Heart left ventricle (tissue), 13 donors: ENCODE measurements at regions not wholly inside any gene's neighbourhood (a gene's known extent, or its start where the extent isn't known, plus 50 kb on each side); places are given as distances from the start of the nearest gene placed in this dataset.

Experiments used
- CTCF ChIP-seq, 12 donors: fragments of 200-600 bp; sonication (generic) in 4 of 12; IDR thresholded peaks; one replicate each; pipeline versions ENCODE4 v1.5.0 to v1.8.0; 2018 to 2022; ENCODE audit warnings: antibody characterized with exemption in 12 of 12, mild to moderate bottlenecking in 5 of 12
- POLR2A ChIP-seq, 2 donors: fragments of 450-650 bp; IDR thresholded peaks; one replicate each; pipeline ENCODE4 v1.6.1; 2017; ENCODE audit warnings: antibody characterized with exemption in 2 of 2, mild to moderate bottlenecking in 2 of 2, moderate library complexity in 2 of 2
- donor health status: ischemic (EF 13 %, LVEDD 7.1; RV severe dilation, severe dysfunction).
- donor health status: DM: no; HTN: yes; CAD: no.
- donor health status: DM: no; HTN: no; CAD: no.
- donor health status: ischemic (EF 25% LVEDD 6.9; RV normal size, moderate dysfunction).
- donor health status: ischemic (EF 25% LVEDD 5.7; RV mildly dilated, moderate dysfunction).
- donor health status: ischemic (EF 35%, LVEDD 5.7; RV mildly dilated, moderate dysfunction).
- donor health status: nonischemic (EF 11% LVEDD 7.7; RV severe dilation, severe dysfunction).
- donor health status: DM: yes; HTN: yes; CAD: no.
- donor health status: PGD.
- donor health status: ischemic (EF 29% LVEDD 5.4; RV normal size, mild dysfunction).
- donor health status: nonischemic (EF 23%, LVEDD 6.1; RV moderate dilation, normal function).

GRCh38 chr4:153919667-153920066 is 130.8 kb upstream of the SFRP2 start:
- TF ChIP-seq CTCF (IDR thresholded peaks at IDR 0.05) = no peak
- no peak for TF ChIP-seq POLR2A (IDR thresholded peaks at IDR 0.05)
